CD4-positive, CD25-positive, alpha-beta regulatory T cell (primary cell): ENCODE measurements at regions not wholly inside any gene's neighbourhood (a gene's known extent, or its start where the extent isn't known, plus 50 kb on each side); places are given as distances from the start of the nearest gene placed in this dataset.

Experiments
- ATAC-seq, 2 donors: fragments of 150-1000 bp; cut with Tn5 transposase; one replicate each; pipeline ENCODE4 v1.10.0; 2021; ENCODE audit warnings: low read depth in 2 of 2, moderate number of reproducible peaks in 2 of 2, moderate library complexity in 1 of 2
- DNase-seq, 3 donors: peaks; one replicate each; pipeline versions ENCODE4 v3.0.0 to v3.0.0-alpha.2; 2012 to 2022; ENCODE audit warnings: mixed read lengths in 1 of 3
- H3K27ac ChIP-seq: one replicate; pipeline ENCODE4 v1.7.0; 2013; ENCODE audit warnings: mild to moderate bottlenecking, low read length; ENCODE audit not compliant: insufficient read depth, poor library complexity, severe bottlenecking
- H3K27me3 ChIP-seq: one replicate; pipeline ENCODE4 v1.7.0; 2013; ENCODE audit warnings: low read length; ENCODE audit not compliant: control insufficient read depth, insufficient read depth
- H3K36me3 ChIP-seq: one replicate; pipeline ENCODE4 v1.7.0; 2013; ENCODE audit warnings: mild to moderate bottlenecking, low read length, moderate library complexity; ENCODE audit not compliant: control insufficient read depth, insufficient read depth
- H3K4me1 ChIP-seq: 2 replicates; pipeline ENCODE4 v1.7.0; 2013; ENCODE audit warnings: mild to moderate bottlenecking, low read length; ENCODE audit not compliant: insufficient read depth, control insufficient read depth, poor library complexity, severe bottlenecking
- H3K4me3 ChIP-seq: one replicate; pipeline ENCODE4 v1.7.0; 2013; ENCODE audit warnings: low read depth, mild to moderate bottlenecking, low read length, moderate library complexity
- H3K9me3 ChIP-seq, 2 experiments: 1 replicate in 1 of 2; 2 replicates in 1 of 2; pipeline ENCODE4 v1.7.0; 2013; ENCODE audit warnings: low read length in 2 of 2, mild to moderate bottlenecking in 1 of 2, moderate library complexity in 1 of 2; ENCODE audit not compliant: control insufficient read depth in 2 of 2
- H3K27ac Mint-ChIP-seq, 3 donors: one replicate each; pipeline ENCODE4 v1.8.0; 2020 to 2022; ENCODE audit warnings: mild to moderate bottlenecking in 3 of 3, mixed read lengths in 3 of 3, moderate library complexity in 2 of 3
- H3K27me3 Mint-ChIP-seq: one replicate; pipeline ENCODE4 v1.8.0; 2022; ENCODE audit warnings: mild to moderate bottlenecking, mixed read lengths
- H3K36me3 Mint-ChIP-seq: one replicate; pipeline ENCODE4 v1.8.0; 2020; ENCODE audit warnings: mixed read lengths
- H3K4me1 Mint-ChIP-seq, 4 donors: one replicate each; pipeline ENCODE4 v1.8.0; 2020 to 2022; ENCODE audit warnings: mixed read lengths in 4 of 4, mild to moderate bottlenecking in 1 of 4
- H3K4me3 Mint-ChIP-seq, 4 donors: one replicate each; pipeline ENCODE4 v1.8.0; 2020 to 2022; ENCODE audit warnings: mild to moderate bottlenecking in 4 of 4, mixed read lengths in 4 of 4, moderate library complexity in 3 of 4
- H3K9me3 Mint-ChIP-seq, 7 donors: one replicate each; pipeline ENCODE4 v1.8.0; 2020 to 2022; ENCODE audit warnings: mixed read lengths in 7 of 7, mild to moderate bottlenecking in 3 of 7, moderate library complexity in 2 of 7

DNA sequence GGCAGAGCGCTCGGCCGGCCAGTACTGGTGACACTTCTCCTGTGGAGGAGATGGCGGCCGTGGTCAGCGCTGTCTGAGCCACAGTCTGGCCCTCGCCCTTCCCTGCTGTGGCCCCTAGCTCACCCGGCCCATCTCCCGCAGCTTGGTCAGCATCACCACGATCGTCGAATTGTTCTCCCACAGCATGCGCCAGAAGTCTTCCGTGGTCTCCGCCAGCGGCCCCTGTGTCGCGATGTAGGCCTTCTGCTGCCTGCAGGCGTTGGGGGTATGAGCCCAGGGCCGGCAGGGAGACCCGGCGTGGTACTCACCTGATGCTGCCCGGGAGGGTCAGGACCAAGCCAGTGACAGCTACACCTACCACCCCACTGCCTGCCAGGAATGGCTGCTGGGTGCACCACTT, 130.1 kb downstream of the PTPRS start:
- H3K36me3 Mint-ChIP-seq, result peaks cover 4% of the 10 kb centered on the region
- H3K4me3 Mint-ChIP-seq, result no peak overlapping the region

GRCh38 chr19:5207806-5208205, 132.8 kb downstream of the PTPRS start:
- H3K4me1 Mint-ChIP-seq, result no peaks in the 10 kb centered on the region
- DNase-seq, result no peak
- H3K9me3 Mint-ChIP-seq, result peaks cover 0 to 10% (median 2%) of the 10 kb centered on the region in 7 donors
- no peaks in the 10 kb centered on the region for H3K4me1 ChIP-seq
- no peaks in the 10 kb centered on the region for H3K9me3 ChIP-seq
- peaks cover 4% of the 10 kb centered on the region for H3K36me3 Mint-ChIP-seq
- H3K27me3 Mint-ChIP-seq, result no peaks in the 10 kb centered on the region
- H3K27ac ChIP-seq, result no peak overlapping the region
- no peak for ATAC-seq
- no peaks in the 10 kb centered on the region for H3K27me3 ChIP-seq
- H3K4me3 Mint-ChIP-seq, result no peak overlapping the region
- no peak overlapping the region for H3K4me3 ChIP-seq
- H3K27ac Mint-ChIP-seq, result no peak overlapping the region
- H3K36me3 ChIP-seq, result no peaks in the 10 kb centered on the region

More for the DNA sequence above, 130.1 kb downstream of the PTPRS start:
- H3K9me3 Mint-ChIP-seq, result peaks cover 0 to 2% (median 0%) of the 10 kb centered on the region in 7 donors
- Histone ChIP-seq H3K27me3 (no peaks in the 10 kb centered on the region), H3K9me3 (no peaks in the 10 kb centered on the region), H3K36me3 (no peaks in the 10 kb centered on the region), H3K4me3 (no peak overlapping the region), H3K4me1 (no peaks in the 10 kb centered on the region), H3K27ac (no peak overlapping the region)
- ATAC-seq (no peak), DNase-seq (no peak)
- peak overlapping the region in 1 of 3 donors; percentile 93 for H3K27ac Mint-ChIP-seq
- no peaks in the 10 kb centered on the region for H3K27me3 Mint-ChIP-seq
- H3K4me1 Mint-ChIP-seq, result no peaks in the 10 kb centered on the region

DNA sequence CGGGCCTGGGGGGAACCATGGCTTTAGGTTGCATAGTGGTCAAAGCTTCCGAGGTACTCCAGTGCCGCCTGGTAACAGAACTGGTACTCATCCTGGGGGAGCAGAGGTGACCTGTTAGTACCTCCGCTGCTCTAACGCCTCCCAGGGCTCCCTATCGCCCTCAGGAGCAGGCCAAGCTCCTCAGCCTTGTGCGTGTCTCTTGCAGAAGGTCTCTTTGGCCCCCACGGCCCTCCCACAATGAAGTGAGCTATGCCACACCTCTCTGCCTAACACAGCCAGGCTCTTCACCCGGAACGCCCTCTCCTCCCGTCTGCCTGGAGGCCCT, 133.9 kb downstream of the PTPRS start:
- Histone ChIP-seq H3K27ac (no peak overlapping the region), H3K36me3 (no peaks in the 10 kb centered on the region), H3K4me1 (no peaks in the 10 kb centered on the region), H3K4me3 (no peak overlapping the region), H3K9me3 (peaks cover under 1 to 4% of the 10 kb centered on the region in 2 experiments), H3K27me3 (no peaks in the 10 kb centered on the region)
- H3K9me3 Mint-ChIP-seq, result peaks cover 0 to 13% (median 4%) of the 10 kb centered on the region in 7 donors
- no peaks in the 10 kb centered on the region for H3K27me3 Mint-ChIP-seq
- H3K27ac Mint-ChIP-seq, result peak overlapping the region in 1 of 3 donors; percentile 69
- H3K4me3 Mint-ChIP-seq, result no peak overlapping the region
- no peak for DNase-seq
- ATAC-seq, result no peak
- H3K36me3 Mint-ChIP-seq, result peaks cover 4% of the 10 kb centered on the region
- no peaks in the 10 kb centered on the region for H3K4me1 Mint-ChIP-seq

GRCh38 chr19:5205937-5206750, 134.5 kb downstream of the PTPRS start:
- Mint-ChIP-seq H3K27me3 (no peaks in the 10 kb centered on the region), H3K9me3 (peaks cover 0 to 19% (median 5%) of the 10 kb centered on the region in 7 donors), H3K4me3 (peak overlapping the region in 2 of 4 donors; percentile 64 to 78), H3K27ac (peak overlapping the region in 2 of 3 donors; percentile 55 to 89), H3K36me3 (peaks cover 3% of the 10 kb centered on the region), H3K4me1 (no peaks in the 10 kb centered on the region)
- peaks cover 3 to 10% of the 10 kb centered on the region in 2 experiments for H3K9me3 ChIP-seq
- H3K27me3 ChIP-seq, result no peaks in the 10 kb centered on the region
- no peaks in the 10 kb centered on the region for H3K36me3 ChIP-seq
- DNase-seq (no peak), ATAC-seq (no peak)
- no peak overlapping the region for H3K4me3 ChIP-seq
- no peak overlapping the region for H3K27ac ChIP-seq
- no peaks in the 10 kb centered on the region for H3K4me1 ChIP-seq

DNA sequence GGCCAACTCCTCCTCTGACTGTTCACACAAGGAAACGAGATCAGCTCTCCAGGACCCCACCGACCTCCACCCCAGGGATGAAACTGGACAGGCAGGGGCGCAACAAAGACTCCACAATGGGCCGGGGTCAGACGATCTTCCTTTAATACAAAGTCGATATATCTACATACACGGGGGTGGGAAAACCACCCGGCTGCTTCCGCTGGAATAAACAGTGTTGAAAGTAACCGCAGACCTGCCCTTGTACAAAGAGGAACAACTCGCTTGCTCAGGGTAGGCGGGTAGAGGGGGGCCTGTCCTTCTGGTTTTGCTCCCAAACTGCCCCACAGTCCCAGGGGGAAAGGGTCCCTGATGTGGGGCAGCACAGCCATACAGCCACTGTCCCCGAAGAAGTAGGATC, 135.2 kb downstream of the PTPRS start:
- Mint-ChIP-seq H3K4me3 (peak overlapping the region in 2 of 4 donors; percentile 64 to 78), H3K4me1 (no peaks in the 10 kb centered on the region), H3K9me3 (peaks cover 0 to 25% (median 11%) of the 10 kb centered on the region in 7 donors), H3K27me3 (no peaks in the 10 kb centered on the region), H3K27ac (peak overlapping the region; percentile 52 to 89 (median 55)), H3K36me3 (no peaks in the 10 kb centered on the region)
- ATAC-seq, result peak in 1 of 2 donors; percentile 42
- Histone ChIP-seq H3K9me3 (peaks cover 8 to 17% of the 10 kb centered on the region in 2 experiments), H3K27me3 (no peaks in the 10 kb centered on the region), H3K27ac (no peak overlapping the region), H3K4me1 (no peaks in the 10 kb centered on the region), H3K36me3 (no peaks in the 10 kb centered on the region), H3K4me3 (no peak overlapping the region)
- peak in 2 of 3 donors; percentile 10 to 14 for DNase-seq

DNA sequence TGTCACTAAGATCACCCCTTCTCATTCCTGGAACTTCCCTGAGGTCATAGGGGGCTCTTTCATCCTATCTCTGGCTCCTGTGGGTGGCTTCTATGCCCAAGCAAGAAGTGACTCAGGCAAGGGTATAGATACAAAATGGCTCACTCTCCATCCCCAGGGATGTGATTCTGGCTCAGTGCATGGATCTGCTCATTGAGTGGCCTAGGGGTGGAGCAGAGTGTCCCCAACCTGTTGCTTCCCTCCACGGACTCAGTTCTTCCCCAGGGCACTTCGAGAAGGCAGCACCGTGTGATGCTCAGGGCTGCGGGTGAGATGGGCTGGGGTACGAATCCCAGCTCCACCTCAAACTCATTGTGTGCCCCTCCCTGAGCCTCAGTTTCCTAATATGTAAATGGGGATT, 136.4 kb downstream of the PTPRS start:
- Mint-ChIP-seq H3K36me3 (no peaks in the 10 kb centered on the region), H3K4me3 (no peak overlapping the region), H3K27me3 (no peaks in the 10 kb centered on the region), H3K9me3 (peaks cover 0 to 31% (median 11%) of the 10 kb centered on the region in 7 donors), H3K27ac (no peak overlapping the region), H3K4me1 (no peaks in the 10 kb centered on the region)
- no peak overlapping the region for H3K27ac ChIP-seq
- no peaks in the 10 kb centered on the region for H3K27me3 ChIP-seq
- H3K36me3 ChIP-seq, result no peaks in the 10 kb centered on the region
- H3K4me3 ChIP-seq, result no peak overlapping the region
- no peak for ATAC-seq
- H3K9me3 ChIP-seq, result peaks cover 8 to 18% of the 10 kb centered on the region in 2 experiments
- no peaks in the 10 kb centered on the region for H3K4me1 ChIP-seq
- no peak for DNase-seq
